Mesenchymal stem cell (in vitro differentiated cells and primary cell): ENCODE measurements at regions not wholly inside any gene's neighbourhood (a gene's known extent, or its start where the extent isn't known, plus 50 kb on each side); places are given as distances from the start of the nearest gene placed in this dataset.

ENCODE experiments used
- DNase-seq: peaks from one replicate; pipeline ENCODE4 v3.0.0-alpha.2; 2013
- H2AFZ ChIP-seq: one replicate; pipeline ENCODE4 v1.6.1; 2013; ENCODE audit warnings: low read depth, mild to moderate bottlenecking, control low read depth, inconsistent platforms, low read length, moderate library complexity
- H2AK5ac ChIP-seq: 2 replicates; pipeline ENCODE4 v1.6.1; 2013; ENCODE audit warnings: low read length, moderate library complexity, mild to moderate bottlenecking, inconsistent platforms; ENCODE audit not compliant: severe bottlenecking
- H2BK120ac ChIP-seq: one replicate; pipeline ENCODE4 v1.6.1; 2013; ENCODE audit warnings: low read depth, mild to moderate bottlenecking, inconsistent platforms, low read length, moderate library complexity
- H2BK12ac ChIP-seq, 2 experiments: one replicate each; pipeline ENCODE4 v1.6.1; 2013; ENCODE audit warnings: inconsistent platforms in 2 of 2, low read length in 2 of 2, mild to moderate bottlenecking in 2 of 2, moderate library complexity in 2 of 2, control low read depth in 1 of 2
- H2BK15ac ChIP-seq: one replicate; pipeline ENCODE4 v1.6.1; 2013; ENCODE audit warnings: mild to moderate bottlenecking, low read depth, inconsistent platforms; ENCODE audit not compliant: poor library complexity, severe bottlenecking
- H2BK5ac ChIP-seq: 2 replicates; pipeline ENCODE4 v1.6.1; 2013; ENCODE audit warnings: low read depth, mild to moderate bottlenecking, low read length, control low read depth, inconsistent platforms; ENCODE audit not compliant: poor library complexity, severe bottlenecking
- H3K14ac ChIP-seq, 2 experiments: one replicate each; pipeline ENCODE4 v1.6.1; 2013; ENCODE audit warnings: inconsistent platforms in 2 of 2, low read length in 2 of 2, control low read depth in 1 of 2, mild to moderate bottlenecking in 1 of 2, moderate library complexity in 1 of 2
- H3K18ac ChIP-seq, 2 experiments: one replicate each; pipeline ENCODE4 v1.6.1; 2013; ENCODE audit warnings: inconsistent platforms in 2 of 2, low read length in 2 of 2, control low read depth in 1 of 2, low read depth in 1 of 2, mild to moderate bottlenecking in 1 of 2
- H3K23ac ChIP-seq, 2 experiments: one replicate each; pipeline ENCODE4 v1.6.1; 2013; ENCODE audit warnings: inconsistent platforms in 2 of 2, low read length in 2 of 2, mild to moderate bottlenecking in 2 of 2, moderate library complexity in 2 of 2, control low read depth in 1 of 2
- H3K27ac ChIP-seq: 2 replicates; pipeline ENCODE4 v1.5.1; 2013; ENCODE audit warnings: mild to moderate bottlenecking, moderate library complexity, low read length, control low read depth, inconsistent platforms; ENCODE audit not compliant: poor library complexity, severe bottlenecking
- H3K27me3 ChIP-seq, 2 experiments: 2 replicates each; pipeline versions ENCODE4 v1.6.1 to v1.7.0; 2013; ENCODE audit warnings: low read length in 2 of 2, mild to moderate bottlenecking in 2 of 2, moderate library complexity in 2 of 2, control low read depth in 1 of 2, inconsistent platforms in 1 of 2; ENCODE audit not compliant: control insufficient read depth in 1 of 2, insufficient read depth in 1 of 2
- H3K36me3 ChIP-seq, 2 experiments: 2 replicates each; pipeline versions ENCODE4 v1.6.1 to v1.7.0; 2013; ENCODE audit warnings: low read length in 2 of 2, control low read depth in 1 of 2, inconsistent platforms in 1 of 2, low read depth in 1 of 2, mild to moderate bottlenecking in 1 of 2; ENCODE audit not compliant: insufficient read depth in 2 of 2, control insufficient read depth in 1 of 2
- H3K4ac ChIP-seq, 2 experiments: one replicate each; pipeline ENCODE4 v1.6.1; 2013; ENCODE audit warnings: inconsistent platforms in 2 of 2, low read length in 2 of 2, mild to moderate bottlenecking in 2 of 2, moderate library complexity in 2 of 2, control low read depth in 1 of 2, low read depth in 1 of 2
- H3K4me1 ChIP-seq: 2 replicates; pipeline ENCODE4 v1.6.1; 2013; ENCODE audit warnings: low read depth, low read length, control low read depth; ENCODE audit not compliant: control insufficient read depth, insufficient read depth
- H3K4me2 ChIP-seq: 2 replicates; pipeline ENCODE4 v1.6.1; 2013; ENCODE audit warnings: low read length, mild to moderate bottlenecking, inconsistent platforms; ENCODE audit not compliant: poor library complexity, severe bottlenecking
- H3K4me3 ChIP-seq, 2 experiments: 2 replicates each; pipeline versions ENCODE4 v1.5.1 to v1.7.0; 2013; ENCODE audit warnings: low read length in 2 of 2, mild to moderate bottlenecking in 2 of 2, control low read depth in 1 of 2, low read depth in 1 of 2; ENCODE audit not compliant: insufficient read depth in 1 of 2
- H3K79me1 ChIP-seq: replicated peaks from 2 replicates; pipeline ENCODE4 v1.6.1; 2013; ENCODE audit warnings: mild to moderate bottlenecking, control low read depth, low read length, inconsistent platforms; ENCODE audit not compliant: poor library complexity, severe bottlenecking
- H3K9ac ChIP-seq: 2 replicates; pipeline ENCODE4 v1.7.0; 2013; ENCODE audit warnings: mild to moderate bottlenecking, low read length, moderate library complexity
- H3K9me3 ChIP-seq: 2 replicates; pipeline ENCODE4 v1.7.0; 2013; ENCODE audit warnings: mild to moderate bottlenecking, low read length; ENCODE audit not compliant: control insufficient read depth
- H4K8ac ChIP-seq: one replicate; pipeline ENCODE4 v1.6.1; 2013; ENCODE audit warnings: inconsistent platforms, mild to moderate bottlenecking, low read length, moderate library complexity
- H4K91ac ChIP-seq: one replicate; pipeline ENCODE4 v1.6.1; 2013; ENCODE audit warnings: mild to moderate bottlenecking, low read length, inconsistent platforms
- WGBS: methylation state at CpG from one replicate; pipeline ENCODE4 v1.1.7; 2013; ENCODE audit warnings: mixed read lengths; 5-methylcytosine and 5-hydroxymethylcytosine counted together

DNA sequence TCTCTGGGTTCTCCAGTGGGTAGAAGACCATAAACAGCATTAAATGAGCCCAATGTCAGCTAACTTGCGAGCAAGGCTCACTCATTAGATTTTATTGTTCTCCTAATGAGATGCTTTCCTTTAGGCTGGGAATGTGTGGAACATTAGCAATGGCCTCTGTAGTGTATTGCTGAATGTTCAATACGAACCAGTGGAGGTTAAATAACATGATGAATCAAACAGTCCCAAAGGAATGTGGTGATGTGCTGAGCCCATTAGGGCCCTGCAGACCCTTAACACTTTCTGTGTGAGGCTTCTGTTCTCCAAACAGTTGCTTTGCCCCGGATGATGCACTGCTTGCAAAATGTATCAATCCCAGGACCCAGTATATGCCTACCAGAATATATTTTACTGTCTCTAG is 225.5 kb downstream of the ATG4C start:
- peaks cover 3 to 12% of the 10 kb centered on the region in 2 experiments for H3K27me3 ChIP-seq
- H2BK120ac ChIP-seq: no peak overlapping the region
- no peaks in the 10 kb centered on the region for H3K79me1 ChIP-seq
- no peak overlapping the region for H3K23ac ChIP-seq
- no peak overlapping the region for H3K9ac ChIP-seq
- H4K8ac ChIP-seq: no peak overlapping the region
- H3K4me3 ChIP-seq: no peak overlapping the region
- H3K9me3 ChIP-seq: no peaks in the 10 kb centered on the region
- no peaks in the 10 kb centered on the region for H3K4me1 ChIP-seq
- no peak overlapping the region for H3K4ac ChIP-seq
- H3K14ac ChIP-seq: no peak overlapping the region
- H2AK5ac ChIP-seq: no peak overlapping the region
- no peak overlapping the region for H3K18ac ChIP-seq
- H2BK12ac ChIP-seq: no peak overlapping the region
- no peaks in the 10 kb centered on the region for H3K36me3 ChIP-seq
- no peak overlapping the region for H2BK15ac ChIP-seq
- no peak overlapping the region for H4K91ac ChIP-seq
- WGBS: 62% methylated on average over 3 of the region's 3 CpGs
- no peak overlapping the region for H2BK5ac ChIP-seq
- H3K27ac ChIP-seq: no peak overlapping the region
- no peak overlapping the region for H3K4me2 ChIP-seq
- no peak overlapping the region for H2AFZ ChIP-seq
- DNase-seq: no peak

DNA sequence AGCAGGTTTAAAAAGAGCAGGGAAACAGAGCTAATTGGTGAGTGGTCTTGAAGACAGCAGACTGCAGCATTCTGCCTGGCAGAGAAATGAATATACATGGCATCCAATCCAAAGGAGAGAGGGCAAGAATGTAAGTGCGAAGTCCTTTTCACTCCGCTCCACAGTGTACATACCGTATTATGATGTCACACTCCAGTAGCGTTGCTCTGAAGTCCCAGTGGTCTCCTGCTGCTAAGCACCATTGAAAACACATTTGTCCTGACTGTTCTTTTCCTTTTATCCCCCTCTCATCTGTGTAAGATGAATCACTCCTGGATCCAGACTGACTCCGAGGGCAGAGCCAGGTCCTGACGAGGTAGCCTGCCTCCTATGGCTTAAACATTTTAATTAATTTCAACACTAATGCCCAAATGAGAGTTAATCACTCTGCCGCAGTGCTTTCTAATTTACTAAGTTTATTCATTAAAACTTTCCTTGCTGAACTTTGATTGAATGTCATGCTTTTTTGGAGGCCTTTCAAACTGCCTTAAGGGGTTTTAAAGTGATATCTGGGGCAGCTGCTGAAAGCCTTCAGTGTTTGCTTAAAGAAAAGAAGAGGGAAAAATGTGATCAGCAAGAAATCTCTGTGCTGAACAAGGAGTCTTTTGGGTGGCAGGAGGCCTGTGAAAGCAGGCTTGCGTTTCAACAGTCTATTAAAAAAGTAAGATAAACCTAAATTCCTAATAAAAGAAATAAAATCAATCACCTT is 227.2 kb downstream of the ATG4C start:
- H3K27ac ChIP-seq: no peak overlapping the region
- H2BK15ac ChIP-seq: no peak overlapping the region
- peaks cover 0 to 7% of the 10 kb centered on the region in 2 experiments for H3K27me3 ChIP-seq
- H2AK5ac ChIP-seq: no peak overlapping the region
- H3K36me3 ChIP-seq: no peaks in the 10 kb centered on the region
- H4K91ac ChIP-seq: no peak overlapping the region
- no peak overlapping the region for H3K18ac ChIP-seq
- H3K4ac ChIP-seq: no peak overlapping the region
- H3K79me1 ChIP-seq: no peaks in the 10 kb centered on the region
- H2BK12ac ChIP-seq: no peak overlapping the region
- WGBS: 74% methylated on average over 6 of the region's 8 CpGs
- no peak for DNase-seq
- H3K4me1 ChIP-seq: no peaks in the 10 kb centered on the region
- H3K9me3 ChIP-seq: no peaks in the 10 kb centered on the region
- no peak overlapping the region for H2BK120ac ChIP-seq
- H4K8ac ChIP-seq: no peak overlapping the region
- H3K4me2 ChIP-seq: no peak overlapping the region
- no peak overlapping the region for H2BK5ac ChIP-seq
- H3K23ac ChIP-seq: no peak overlapping the region
- no peak overlapping the region for H3K4me3 ChIP-seq
- H3K9ac ChIP-seq: no peak overlapping the region
- H3K14ac ChIP-seq: no peak overlapping the region
- H2AFZ ChIP-seq: no peak overlapping the region

DNA sequence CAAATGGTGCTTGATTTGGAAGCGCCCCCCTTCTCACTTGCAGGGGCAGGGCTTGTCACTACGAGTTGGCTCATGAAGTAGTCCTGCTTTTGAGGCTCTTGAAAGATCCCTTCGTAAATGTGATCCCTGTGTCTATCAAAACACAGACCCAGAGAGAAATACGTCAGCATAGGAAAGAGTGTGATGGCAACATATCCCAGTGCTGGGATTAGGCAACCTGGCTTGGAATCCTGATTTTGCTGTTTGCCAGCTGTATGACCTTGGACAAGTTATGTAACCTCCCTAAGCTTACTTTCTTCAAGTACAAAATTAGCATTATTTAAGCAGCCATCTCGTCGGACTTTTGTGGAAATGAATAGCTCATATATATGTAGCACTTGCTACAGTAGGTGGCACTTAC is 228.4 kb downstream of the ATG4C start:
- Histone ChIP-seq H2BK5ac (no peak overlapping the region), H2BK12ac (no peak overlapping the region), H3K36me3 (no peaks in the 10 kb centered on the region), H3K4ac (no peak overlapping the region), H2BK15ac (no peak overlapping the region), H3K79me1 (no peaks in the 10 kb centered on the region), H3K23ac (no peak overlapping the region), H3K4me3 (no peak overlapping the region), H2AK5ac (no peak overlapping the region), H3K14ac (no peak overlapping the region), H3K27me3 (no peaks in the 10 kb centered on the region), H4K91ac (no peak overlapping the region), H4K8ac (no peak overlapping the region), H3K18ac (no peak overlapping the region), H3K4me1 (peaks cover 2% of the 10 kb centered on the region), H3K27ac (no peak overlapping the region), H3K4me2 (no peak overlapping the region), H2BK120ac (no peak overlapping the region), H3K9ac (no peak overlapping the region), H2AFZ (no peak overlapping the region), H3K9me3 (no peaks in the 10 kb centered on the region)
- WGBS: 52% methylated on average over 4 of the region's 6 CpGs
- DNase-seq: no peak

DNA sequence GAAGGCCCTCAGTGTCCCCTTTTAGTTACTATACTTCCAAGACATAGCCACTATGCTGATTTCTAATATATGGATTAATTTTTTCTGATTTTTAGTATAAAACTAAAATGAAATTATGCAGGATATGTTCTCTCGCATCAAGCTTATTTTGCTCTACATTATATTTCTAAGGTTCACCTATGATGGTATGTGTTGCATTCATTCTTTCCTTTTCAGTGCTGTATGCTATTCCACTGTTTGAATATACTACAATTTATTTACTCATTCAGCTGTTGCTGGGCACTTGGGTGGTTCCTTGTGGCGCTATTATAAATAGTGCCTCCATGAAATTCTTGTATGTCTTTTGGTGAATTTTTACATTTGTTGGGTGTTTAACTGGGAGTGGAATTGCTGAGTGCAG is 230.3 kb downstream of the ATG4C start:
- Histone ChIP-seq H3K27ac (no peak overlapping the region), H3K4ac (no peak overlapping the region), H2BK5ac (no peak overlapping the region), H3K4me2 (no peak overlapping the region), H3K27me3 (no peaks in the 10 kb centered on the region), H3K9ac (no peak overlapping the region), H3K79me1 (no peaks in the 10 kb centered on the region), H2BK12ac (no peak overlapping the region), H3K14ac (no peak overlapping the region), H3K9me3 (no peaks in the 10 kb centered on the region), H2AFZ (no peak overlapping the region), H2BK120ac (no peak overlapping the region), H3K18ac (no peak overlapping the region), H4K8ac (no peak overlapping the region), H2BK15ac (no peak overlapping the region), H3K4me3 (no peak overlapping the region), H3K36me3 (no peaks in the 10 kb centered on the region), H3K4me1 (peaks cover 2% of the 10 kb centered on the region), H3K23ac (no peak overlapping the region), H4K91ac (no peak overlapping the region), H2AK5ac (no peak overlapping the region)
- WGBS: 88% methylated on average over 1 of the region's 2 CpGs
- DNase-seq: no peak
